Loucy (cell line): ENCODE measurements at regions not wholly inside any gene's neighbourhood (a gene's known extent, or its start where the extent isn't known, plus 50 kb on each side); places are given as distances from the start of the nearest gene placed in this dataset.

Experiments
- EZH2phosphoT487 ChIP-seq: fragments of 200-600 bp; IDR thresholded peaks from 2 replicates; pipeline ENCODE4 v1.6.1; 2018; ENCODE audit warnings: antibody characterized with exemption, mild to moderate bottlenecking, moderate library complexity, borderline replicate concordance
- TF ChIP-seq, protein P1 (sequence below): fragments of 200-600 bp; sonication (generic); conservative IDR thresholded peaks from 2 replicates; pipeline ENCODE4 v1.5.1; 2014; ENCODE audit warnings: mild to moderate bottlenecking, antibody characterized with exemption, low read length

DNA sequence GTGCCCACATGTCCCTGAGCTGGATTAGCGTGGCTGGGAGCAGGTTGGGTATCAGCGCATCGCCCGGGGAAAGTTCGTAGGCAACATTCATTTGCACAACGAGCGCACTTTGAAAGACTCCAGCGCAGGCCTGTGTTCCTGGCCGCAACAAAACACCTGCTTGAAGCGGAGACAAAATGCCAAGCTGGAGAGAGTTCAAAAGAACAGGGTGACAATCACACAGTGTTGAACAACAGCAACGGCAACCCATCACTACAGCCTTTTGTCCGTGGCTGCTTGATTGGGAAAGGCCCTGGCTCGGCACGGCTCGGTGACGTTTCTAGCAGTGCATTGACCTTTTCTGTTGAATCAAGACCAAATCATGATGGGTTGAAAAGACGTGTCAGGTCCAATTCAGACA is 336.3 kb downstream of the IRX1 start:
- TF ChIP-seq, protein P1, sequence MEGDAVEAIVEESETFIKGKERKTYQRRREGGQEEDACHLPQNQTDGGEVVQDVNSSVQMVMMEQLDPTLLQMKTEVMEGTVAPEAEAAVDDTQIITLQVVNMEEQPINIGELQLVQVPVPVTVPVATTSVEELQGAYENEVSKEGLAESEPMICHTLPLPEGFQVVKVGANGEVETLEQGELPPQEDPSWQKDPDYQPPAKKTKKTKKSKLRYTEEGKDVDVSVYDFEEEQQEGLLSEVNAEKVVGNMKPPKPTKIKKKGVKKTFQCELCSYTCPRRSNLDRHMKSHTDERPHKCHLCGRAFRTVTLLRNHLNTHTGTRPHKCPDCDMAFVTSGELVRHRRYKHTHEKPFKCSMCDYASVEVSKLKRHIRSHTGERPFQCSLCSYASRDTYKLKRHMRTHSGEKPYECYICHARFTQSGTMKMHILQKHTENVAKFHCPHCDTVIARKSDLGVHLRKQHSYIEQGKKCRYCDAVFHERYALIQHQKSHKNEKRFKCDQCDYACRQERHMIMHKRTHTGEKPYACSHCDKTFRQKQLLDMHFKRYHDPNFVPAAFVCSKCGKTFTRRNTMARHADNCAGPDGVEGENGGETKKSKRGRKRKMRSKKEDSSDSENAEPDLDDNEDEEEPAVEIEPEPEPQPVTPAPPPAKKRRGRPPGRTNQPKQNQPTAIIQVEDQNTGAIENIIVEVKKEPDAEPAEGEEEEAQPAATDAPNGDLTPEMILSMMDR, result no peak
- no peak for TF ChIP-seq EZH2phosphoT487
